Epithelial cell of esophagus (primary cell): ENCODE measurements at regions not wholly inside any gene's neighbourhood (a gene's known extent, or its start where the extent isn't known, plus 50 kb on each side); places are given as distances from the start of the nearest gene placed in this dataset.

Source experiments
- DNase-seq: peaks from one replicate; pipeline ENCODE4 v3.0.0; 2010; ENCODE audit warnings: low read depth
- H3K4me3 ChIP-seq: 2 replicates; pipeline ENCODE4 v1.5.1; 2011; ENCODE audit warnings: mild to moderate bottlenecking, low read length, control low read depth
- TF ChIP-seq, protein P1 (sequence below): IDR thresholded peaks from 2 replicates; pipeline ENCODE4 v1.5.1; 2011; ENCODE audit warnings: low read depth, mild to moderate bottlenecking, low read length, control low read depth, inconsistent platforms; ENCODE audit not compliant: insufficient read depth; ENCODE audit errors: missing control alignments

DNA sequence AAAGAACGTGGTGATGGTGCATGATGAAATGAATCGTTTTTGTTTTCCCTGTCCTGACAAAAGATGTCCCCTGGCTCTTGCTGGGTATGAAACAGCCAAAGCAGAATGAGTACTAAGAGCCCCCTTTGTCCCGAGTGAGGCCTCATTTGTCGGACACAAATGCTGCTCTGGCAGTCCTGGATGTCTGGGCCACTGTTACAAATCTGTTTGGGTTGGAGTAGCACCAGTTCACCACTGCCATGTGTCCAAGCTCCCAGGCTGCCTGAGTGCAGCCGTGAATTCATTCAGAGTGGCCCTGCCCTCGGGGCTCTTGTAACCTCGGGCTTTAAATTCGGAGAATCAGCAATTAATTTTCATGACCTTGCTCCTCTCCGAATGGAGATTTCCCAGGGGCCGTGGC, 182.4 kb downstream of the NUFIP1 start:
- H3K4me3 ChIP-seq: no peak overlapping the region
- TF ChIP-seq, protein P1, sequence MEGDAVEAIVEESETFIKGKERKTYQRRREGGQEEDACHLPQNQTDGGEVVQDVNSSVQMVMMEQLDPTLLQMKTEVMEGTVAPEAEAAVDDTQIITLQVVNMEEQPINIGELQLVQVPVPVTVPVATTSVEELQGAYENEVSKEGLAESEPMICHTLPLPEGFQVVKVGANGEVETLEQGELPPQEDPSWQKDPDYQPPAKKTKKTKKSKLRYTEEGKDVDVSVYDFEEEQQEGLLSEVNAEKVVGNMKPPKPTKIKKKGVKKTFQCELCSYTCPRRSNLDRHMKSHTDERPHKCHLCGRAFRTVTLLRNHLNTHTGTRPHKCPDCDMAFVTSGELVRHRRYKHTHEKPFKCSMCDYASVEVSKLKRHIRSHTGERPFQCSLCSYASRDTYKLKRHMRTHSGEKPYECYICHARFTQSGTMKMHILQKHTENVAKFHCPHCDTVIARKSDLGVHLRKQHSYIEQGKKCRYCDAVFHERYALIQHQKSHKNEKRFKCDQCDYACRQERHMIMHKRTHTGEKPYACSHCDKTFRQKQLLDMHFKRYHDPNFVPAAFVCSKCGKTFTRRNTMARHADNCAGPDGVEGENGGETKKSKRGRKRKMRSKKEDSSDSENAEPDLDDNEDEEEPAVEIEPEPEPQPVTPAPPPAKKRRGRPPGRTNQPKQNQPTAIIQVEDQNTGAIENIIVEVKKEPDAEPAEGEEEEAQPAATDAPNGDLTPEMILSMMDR: no peak
- no peak for DNase-seq

- DNase-seq: no peak
- no peak overlapping the region for H3K4me3 ChIP-seq
- TF ChIP-seq, protein P1: no peak
Measured at GRCh38 chr13:44805585-44805984, 183.7 kb downstream of the NUFIP1 start.

GRCh38 chr13:44803390-44803789, 185.9 kb downstream of the NUFIP1 start:
- DNase-seq: no peak
- H3K4me3 ChIP-seq: no peak overlapping the region
- TF ChIP-seq, protein P1: no peak

- no peak overlapping the region for H3K4me3 ChIP-seq
- DNase-seq: no peak
- TF ChIP-seq, protein P1: no peak
Measured at GRCh38 chr13:44802491-44802890, 186.8 kb downstream of the NUFIP1 start.

GRCh38 chr13:44801990-44802389, 187.3 kb downstream of the NUFIP1 start:
- TF ChIP-seq, protein P1: no peak
- peak; percentile 76 for DNase-seq
- no peak overlapping the region for H3K4me3 ChIP-seq

DNA sequence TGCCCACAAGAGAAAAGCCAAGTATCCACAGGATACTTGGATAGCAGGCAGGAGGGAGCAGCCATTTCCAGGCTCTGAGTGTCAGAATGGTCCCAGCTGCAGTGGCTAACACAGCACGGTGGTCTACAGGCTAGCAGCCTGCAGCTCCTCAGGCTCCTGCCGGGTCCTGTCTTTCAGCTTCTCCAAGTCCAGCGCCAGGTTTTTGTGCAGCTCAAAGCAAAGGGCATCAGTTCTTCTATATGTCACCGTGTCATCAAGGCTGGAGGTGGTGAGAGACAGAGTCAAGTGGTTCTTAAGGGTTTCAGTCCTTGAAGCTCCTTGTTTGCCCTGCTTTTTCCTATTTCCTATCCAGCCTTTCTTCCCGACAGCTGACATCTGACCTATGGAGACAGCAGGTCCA, 188.6 kb downstream of the NUFIP1 start:
- H3K4me3 ChIP-seq: no peak overlapping the region
- no peak for DNase-seq
- TF ChIP-seq, protein P1: no peak

GRCh38 chr13:44797685-44798084, 191.6 kb downstream of the NUFIP1 start:
- DNase-seq: no peak
- TF ChIP-seq, protein P1: no peak
- no peak overlapping the region for H3K4me3 ChIP-seq
